Bone marrow (tissue), 2 donors: ENCODE measurements at regions not wholly inside any gene's neighbourhood (a gene's known extent, or its start where the extent isn't known, plus 50 kb on each side); places are given as distances from the start of the nearest gene placed in this dataset.

Source experiments
- DNase-seq, 2 donors: peaks; one replicate each; lab custom pipeline; 2025; lab: John Stamatoyannopoulos, UW

DNA sequence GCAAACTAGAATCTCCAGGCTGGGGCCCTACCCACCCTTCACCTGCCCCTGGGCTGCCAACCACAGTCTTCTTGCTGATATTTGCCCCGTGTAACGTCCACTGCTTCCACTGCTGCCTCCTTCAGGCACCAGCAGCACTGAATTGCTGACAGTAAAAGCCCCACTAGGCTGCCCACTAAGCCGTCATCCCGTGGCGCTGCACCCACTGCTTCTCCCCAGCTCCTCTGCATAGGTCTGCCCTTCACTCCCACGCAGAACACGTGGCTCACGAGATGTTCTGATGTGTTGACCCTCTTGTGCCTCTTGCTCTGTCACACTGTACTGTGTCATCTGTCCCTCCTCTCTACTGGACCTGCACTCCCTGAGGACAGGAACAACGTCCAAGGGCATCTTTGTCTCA lies 86.3 kb upstream of the HIVEP1 start:
- no peak for DNase-seq

DNA sequence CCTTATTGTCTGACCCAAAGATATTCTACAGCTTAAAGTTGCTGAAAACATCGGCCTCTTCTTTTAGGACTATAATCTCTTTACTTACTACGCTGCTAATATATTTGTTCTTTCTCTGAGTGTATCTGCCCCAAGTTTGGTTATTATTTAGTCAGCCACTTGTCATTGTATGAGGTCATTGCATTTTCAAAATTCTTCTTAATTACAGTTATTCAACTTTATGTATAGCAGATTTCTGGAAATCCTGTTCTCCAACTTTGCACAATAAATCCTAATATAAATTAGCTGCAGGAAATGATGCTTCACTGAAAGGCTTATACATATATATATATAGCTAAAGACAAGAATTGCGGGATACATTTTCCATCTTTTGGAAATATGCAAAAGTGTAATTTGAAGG lies 88.5 kb upstream of the HIVEP1 start:
- no peak for DNase-seq

DNA sequence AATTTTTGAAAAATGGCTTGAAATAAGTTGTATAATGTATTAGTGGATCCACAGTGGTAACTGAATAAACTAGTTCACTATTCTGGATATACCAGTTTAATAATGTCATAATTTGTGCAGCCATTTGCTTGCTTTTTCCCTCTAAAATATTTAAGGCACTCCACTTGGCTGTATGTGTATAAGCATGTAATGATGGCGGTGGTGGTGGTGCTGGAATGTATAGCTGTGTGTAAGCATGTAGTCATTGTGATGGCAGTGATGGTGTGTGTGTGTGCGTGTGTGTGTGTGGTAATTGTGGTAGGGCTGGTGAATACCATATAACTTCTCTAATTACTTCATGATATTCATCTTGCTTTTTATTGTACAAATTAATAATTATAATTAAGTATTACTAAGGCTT lies 89.2 kb upstream of the HIVEP1 start:
- no peak for DNase-seq

DNA sequence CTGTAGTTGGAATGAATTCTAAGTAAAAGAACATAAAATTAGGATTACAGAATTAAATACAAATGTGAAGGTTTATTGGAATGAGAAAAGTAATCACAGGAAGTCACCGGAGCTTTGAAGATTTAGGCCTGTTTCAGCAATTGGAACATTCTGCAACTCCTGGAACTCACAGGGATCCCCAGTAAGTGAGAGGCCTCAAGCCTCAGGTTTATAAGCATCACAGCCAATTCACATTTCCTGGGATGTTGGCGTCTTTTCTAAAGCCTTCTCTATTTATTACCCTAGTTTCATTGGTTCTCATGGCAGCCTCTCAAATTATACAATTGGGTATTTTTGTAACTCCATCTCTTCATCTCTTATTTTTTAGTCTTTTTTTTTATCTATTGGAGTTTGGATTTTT lies 90.4 kb upstream of the HIVEP1 start:
- DNase-seq: no peak

DNA sequence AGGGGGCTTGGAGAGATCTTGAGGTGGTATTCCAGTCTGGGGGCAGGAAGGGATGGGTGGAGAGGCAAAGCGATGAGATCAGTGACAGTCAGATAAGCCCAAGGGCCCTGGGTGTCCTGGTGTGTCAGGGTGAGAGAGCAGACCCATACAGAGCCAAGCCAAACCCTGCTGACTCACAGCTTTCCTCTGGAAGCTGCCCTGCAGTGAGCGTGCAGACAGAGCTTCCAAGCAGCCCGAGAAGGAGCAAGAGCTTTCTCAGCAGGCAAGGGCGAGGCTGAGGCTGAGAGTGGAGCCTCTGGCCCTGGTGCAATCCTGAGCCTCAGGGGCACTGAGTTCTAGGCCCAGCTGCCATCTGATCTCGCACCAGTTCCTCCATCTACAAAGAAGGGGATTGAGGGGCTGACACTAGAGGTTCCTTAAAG lies 91.1 kb upstream of the HIVEP1 start:
- no peak for DNase-seq

DNA sequence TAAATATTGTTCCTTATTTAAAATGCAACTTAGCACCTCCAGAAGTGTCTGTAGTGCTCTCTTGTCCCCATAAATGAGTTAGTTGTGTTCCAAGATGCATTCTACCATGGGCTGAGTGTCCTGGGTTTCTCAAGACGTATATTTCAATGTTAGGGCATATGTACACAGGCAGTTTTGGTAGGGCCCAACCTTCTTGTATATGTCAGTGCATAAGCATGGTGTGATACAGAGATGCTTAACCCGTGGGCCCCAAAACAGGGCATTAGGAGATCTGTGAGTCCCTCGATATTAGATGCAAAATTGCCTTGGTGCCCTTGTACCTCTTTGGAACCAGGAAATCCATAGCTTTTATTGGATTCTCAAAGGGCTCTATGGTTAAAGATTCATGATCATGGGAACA lies 91.5 kb upstream of the HIVEP1 start:
- DNase-seq: no peak

DNA sequence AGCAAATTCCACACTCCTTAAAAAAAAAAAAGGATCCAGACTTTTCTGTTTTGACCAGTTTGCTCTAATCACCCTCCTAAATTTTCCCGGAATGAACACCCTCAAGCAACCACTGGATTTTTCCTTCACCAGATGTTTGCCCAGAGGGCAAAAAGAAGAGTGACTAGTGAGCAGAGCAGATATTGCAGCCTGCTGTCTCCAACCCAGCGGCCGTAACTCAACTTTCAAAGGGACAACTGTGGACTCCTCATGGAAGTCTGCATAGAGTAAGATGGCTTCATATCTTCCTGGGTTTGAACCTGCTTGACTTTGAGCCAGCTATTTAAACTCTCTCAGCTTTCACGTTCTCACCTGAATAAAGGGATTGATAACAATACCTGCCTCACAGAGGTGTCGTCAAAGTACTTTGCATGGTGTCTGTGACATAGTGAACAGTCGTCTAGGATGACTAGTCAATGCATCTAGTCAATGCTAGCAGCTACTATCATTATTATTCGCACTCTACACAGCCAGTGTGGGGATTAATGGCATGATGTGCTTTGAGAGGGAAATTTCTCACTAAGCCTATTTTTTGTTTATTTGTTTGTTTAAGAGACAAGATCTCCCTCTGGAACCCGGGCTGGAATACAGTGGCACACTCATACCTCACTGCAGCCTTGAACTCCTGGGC lies 92.2 kb upstream of the HIVEP1 start:
- no peak for DNase-seq

DNA sequence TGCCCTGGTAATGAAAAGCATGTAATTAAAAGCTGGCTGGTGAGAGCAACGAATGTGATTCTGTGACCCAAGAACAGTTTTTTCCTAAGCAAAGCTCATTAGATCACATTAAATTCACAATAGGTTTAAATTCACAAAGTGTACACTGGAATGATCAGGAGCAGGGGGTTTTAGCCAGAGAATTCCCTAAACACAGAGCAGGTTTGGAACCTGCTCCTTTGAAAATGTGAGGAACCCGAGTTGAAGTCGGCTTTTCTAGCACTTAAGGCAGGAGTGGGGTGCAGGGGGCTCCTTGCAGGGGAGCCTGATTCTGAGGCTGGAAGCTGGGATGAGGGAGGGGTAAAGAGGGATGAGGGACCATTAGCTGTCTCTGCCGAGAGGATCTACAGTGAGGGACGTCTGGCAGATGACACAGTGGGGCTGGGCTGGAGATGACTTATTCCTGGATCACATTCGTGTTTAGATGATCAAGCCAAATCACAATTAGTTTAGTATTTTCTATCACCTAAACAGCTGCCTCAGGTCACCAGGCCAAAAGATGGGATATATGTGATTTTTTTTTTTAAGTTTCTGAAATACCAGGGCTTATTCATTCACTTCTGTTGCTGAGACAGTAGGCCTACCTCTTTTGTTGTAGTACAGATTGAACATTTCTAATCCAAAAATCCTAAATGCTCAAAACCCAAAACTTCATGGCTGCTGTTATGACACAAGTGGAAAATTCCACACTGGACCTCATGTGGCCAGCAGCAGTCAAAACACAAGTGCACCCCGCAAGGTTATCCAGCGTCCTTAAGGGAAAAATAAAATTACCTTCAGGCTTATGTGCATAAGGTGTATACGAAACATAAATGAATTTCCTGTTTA lies 93.1 kb upstream of the HIVEP1 start:
- no peak for DNase-seq

DNA sequence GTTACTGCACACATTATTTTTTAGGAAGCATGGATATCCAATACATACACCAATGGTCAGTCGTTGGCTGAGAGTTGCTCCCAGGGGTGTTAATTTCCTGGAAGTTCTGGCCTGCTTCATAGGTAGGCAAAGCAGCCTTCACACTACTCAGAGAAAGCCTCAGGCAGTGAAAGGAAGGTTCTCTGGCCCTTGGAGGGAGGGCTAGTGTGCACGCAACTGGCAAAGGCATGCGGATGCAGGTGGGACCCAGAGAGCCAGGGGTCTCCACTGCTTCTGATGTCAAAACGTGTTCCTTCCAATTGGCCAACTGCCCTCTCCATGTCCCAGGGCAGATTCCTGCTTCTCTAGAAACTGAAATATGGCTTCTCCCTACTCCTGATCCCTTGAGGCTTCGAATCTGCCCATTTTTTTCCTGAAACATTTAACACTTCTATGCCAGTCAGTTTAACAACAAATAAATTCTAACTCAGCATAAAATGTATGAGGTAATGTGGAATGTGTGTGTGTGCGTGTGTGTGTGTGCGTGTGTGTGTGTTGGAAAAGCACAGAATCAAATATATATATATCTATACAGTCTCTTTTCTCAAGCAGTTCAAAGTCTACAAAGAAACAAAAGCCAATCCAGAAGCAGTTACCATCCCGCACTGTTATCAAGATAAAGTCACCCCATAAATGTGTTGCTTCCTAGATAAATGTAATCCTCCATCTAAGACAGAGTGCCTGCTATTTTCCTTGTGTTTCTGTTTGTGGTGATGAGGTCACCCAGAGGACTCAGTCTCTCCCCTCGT lies 94.0 kb upstream of the HIVEP1 start:
- no peak for DNase-seq

DNA sequence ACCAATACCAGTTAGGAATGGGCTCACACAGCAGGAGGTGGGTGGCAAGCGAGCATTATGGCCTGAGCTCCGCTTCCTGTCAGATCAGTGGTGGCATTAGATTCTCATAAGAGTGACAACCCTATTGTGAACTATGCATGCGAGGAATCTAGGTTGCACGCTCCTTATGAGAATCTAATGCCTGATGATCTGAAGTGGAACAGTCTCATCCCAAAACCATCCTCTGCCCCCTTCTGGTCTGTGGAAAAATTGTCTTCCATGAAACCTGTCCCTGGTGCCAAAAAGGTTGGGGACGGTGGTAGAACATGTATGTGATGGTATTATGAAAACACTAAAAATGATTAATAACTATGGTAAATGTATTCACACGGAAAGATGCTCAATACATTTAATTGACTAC lies 99.7 kb upstream of the HIVEP1 start:
- no peak for DNase-seq

DNA sequence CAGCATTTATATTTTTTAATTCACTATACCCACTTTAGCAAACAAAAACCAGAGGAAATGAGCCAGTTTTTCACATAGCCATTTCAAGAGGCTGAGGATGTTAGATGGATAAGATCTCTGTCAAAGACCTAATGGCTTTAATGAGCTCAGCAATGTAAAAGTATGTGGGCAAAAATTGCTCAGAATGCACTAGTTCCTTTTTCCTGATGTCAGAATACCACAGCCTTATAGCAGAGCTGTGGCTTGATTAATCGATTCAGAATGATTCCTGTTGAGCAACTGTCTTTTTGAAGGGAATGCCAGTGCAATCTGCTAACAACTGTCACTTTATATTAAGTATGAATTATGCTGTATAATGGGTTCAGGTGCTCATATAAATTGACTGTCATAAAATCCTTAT lies 100.6 kb upstream of the HIVEP1 start:
- DNase-seq: no peak

DNA sequence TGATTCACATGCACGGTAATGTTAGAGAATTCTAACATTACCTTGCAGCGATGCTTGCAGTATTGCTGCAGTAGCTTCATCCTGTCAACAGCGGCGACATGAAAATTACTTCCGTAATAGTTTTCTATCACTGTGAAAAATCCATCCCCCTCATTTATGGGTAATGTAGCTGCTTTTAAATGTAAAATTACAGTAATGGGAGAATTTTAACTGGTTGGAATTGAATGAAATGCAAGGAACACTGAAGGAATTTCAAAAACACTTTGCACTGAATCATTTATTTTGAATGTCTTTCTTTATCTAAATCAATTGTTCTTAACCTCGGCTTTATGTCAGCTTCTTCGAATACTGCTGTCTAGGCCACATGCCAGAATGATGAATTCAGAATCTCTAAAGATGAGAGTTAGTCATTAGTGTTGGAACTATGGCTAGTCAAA lies 102.4 kb upstream of the HIVEP1 start:
- no peak for DNase-seq

DNA sequence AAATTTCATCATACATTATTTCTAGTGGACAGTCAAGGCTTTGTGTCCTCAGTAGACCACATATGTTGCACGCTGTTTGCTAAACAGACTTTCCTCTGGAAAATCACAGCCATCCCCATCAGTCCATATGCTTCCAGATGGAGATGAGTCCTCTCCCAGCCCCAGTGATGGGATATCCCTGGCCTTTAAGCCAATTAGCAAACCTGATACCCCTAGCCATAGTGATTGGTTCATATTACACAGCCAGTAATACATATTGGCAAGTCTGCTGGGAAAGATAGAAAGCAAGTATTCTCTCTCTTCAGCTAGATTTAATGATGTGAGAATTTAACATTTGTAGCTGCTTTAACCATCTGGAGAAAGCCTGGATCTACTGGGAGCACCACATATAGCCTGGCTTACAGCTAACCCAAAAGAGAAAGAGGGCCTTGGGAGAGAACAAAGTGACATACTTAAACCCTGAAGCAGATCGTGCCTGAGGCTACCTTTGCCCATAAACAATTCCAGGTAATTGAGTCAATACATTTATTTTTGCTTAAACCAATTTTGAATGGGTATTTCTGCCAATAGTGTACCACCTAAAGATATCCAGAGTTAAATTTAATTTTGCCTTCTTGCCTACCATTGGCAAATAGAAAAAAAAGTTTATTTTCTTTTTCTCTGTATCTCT lies 103.5 kb upstream of the HIVEP1 start:
- DNase-seq: no peak

DNA sequence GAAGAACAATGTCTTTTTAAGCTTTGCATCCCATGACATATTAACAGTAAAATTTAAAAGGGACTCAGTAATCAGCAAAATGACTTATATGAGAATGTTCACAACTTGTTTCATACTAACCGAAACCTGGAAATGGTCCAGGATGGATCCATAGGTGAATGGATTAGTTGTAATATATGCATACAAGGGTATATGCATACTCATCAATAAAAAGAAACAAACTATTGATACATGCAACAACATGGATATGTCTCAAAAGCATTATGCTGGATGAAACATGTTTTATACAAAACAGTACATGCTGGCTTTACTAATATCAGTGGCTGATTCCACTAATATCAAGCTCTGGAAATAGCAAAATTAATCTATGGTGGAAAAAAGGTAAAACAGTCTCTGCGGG lies 108.5 kb upstream of the HIVEP1 start:
- no peak for DNase-seq

DNA sequence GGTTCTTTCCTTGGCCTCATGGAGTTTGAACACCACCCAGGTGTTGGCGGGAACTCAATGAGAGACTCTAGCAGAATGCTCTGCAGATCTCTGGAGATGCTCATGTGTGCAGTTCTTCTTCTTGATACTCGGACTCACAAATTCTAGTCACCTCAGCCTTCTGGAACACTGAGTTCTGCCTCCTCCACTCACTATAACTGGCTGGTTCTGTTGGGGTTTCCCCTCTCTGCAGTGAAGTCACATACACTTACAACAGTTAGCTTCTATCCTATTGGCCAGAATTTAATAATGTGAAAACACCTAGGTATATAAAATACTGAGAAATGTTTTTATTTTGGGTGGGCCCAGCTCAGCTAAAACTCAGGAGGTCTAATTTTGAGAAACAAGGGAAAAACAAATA lies 109.6 kb upstream of the HIVEP1 start:
- no peak for DNase-seq

DNA sequence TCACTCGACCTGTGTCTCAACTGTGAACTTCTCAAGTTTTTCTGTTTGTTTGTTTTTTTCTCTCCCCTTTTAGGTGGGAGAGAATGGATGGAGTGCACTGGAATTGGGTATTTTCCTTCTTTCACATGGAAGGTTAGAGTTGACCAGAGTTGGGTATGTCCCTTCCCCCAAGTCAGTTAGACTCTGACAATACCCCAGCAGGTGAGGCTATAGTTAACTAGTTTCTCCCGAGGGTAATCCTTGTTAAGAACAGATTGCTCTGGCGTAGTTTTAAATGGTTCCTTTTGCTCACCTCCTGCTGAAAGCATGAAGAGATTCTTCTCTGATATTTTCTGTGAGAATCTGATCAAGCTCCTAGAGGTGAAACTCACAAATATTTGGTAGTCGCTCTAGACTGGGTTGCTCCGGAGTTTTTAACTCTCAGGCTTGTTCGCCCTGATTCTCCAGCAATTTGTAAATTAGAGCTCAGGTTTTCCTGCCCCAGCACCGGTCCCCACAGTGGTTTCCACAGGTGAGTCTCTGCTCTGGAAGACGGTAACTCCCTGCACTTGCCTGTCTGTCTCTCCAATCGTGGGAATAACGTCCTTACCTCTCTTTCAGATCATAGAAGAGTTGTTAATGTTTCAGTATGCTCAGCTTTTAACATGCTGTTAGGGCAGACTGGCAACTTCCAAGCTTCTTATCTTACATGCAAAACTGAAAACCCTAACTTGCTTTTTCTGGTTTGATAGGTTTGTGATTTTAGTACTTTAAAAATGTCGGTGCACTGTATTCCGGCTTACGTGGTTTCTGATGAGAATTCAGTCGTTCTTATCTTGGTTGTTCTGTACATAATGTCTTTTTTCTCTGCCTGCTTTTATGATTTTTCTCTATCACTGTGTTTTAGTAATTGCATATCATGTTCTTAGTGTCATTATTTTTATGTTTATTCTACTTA lies 111.2 kb upstream of the HIVEP1 start:
- no peak for DNase-seq

DNA sequence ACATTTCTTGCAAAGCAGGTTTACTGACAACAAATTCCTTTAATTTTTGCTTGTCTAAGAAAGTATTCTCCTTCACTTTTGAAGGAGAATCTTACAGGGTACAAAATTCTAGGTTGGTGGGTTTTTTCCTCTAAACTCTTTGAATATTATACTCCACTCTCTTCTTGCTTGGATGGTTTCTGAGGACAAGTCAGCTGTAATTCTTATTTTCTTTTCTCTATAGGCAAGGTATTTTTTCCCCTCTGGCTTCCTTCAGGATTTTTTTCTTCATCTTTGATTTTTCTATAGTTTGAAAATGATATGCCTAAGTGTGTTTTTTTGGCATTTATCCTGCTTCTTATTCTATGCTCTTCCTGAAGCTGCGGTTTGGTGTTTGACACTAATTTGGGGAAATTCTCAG lies 112.5 kb upstream of the HIVEP1 start:
- no peak for DNase-seq

DNA sequence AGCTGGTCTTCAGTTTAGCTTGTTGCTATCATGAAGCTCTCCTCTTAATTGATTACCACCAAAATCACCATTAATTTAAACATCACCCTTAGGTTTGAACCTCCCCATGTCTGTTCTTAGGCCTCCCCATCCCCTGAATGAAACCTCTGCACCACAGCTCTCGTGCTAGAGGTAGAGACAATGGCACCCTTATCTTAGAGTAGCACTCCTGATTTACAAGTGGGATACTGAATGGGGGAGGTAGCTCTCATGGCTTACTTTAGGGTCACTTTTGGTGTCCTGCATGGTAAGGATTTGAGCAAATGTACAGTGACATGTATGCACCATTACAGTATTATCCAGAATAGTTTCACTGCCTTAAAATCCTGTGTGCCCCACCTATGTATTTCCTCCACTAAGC lies 115.6 kb upstream of the ADTRP start:
- DNase-seq: no peak

DNA sequence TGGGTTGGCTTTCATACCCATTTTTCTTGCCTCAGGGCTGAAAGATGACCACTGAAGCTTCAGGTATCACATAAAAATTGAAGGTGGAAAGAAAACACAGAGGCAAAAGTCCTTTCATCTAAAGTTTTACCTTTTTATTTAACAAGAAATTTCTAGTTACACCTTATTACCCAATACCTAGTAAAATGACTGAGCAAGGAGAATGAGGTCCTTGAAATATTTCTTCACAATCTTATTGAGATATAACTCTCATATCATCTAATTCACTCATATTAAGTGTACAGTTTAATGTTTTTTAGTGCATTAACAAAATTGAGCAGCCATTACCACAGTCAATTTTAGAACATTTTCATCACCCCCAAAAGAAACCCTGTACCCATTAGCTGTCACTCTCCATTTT lies 112.9 kb upstream of the ADTRP start:
- DNase-seq: no peak

DNA sequence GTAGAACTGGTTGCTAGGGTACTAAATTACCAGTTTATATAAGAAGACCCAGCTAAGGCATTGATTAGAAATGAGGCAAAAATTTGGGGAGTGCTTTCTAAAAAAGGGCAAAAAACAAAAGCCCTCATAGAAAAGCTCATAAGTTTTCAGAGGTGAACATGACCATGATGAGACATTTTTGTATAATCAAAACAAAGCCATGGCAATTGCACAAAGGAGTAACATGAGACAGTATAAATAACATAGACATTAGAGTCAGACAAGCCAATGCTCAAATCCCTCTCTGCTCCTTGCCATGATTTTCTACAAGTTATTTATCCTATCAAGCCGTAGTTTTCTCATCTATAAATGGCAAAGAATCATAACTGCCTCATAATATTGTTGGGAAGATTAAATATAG lies 112.2 kb upstream of the ADTRP start:
- DNase-seq: no peak

DNA sequence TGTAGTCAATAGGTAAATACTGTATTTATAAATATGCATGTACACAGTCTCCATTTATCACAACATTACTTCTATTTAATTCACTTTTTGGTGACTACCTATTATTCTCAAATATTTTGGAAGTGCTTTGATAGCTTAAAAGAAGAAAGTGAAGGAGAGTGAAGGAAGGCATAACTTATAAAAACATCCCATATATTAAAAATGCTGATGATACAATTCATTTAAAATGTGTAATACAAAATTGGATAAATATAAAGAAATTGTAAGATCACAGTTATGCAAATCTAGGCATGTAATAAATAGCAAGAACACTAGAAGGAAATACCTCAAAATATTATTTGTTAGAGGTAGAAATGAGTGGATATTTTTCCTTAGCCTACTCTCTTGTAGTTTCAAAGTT lies 111.6 kb upstream of the ADTRP start:
- no peak for DNase-seq
